ENCODE measurements at regions not wholly inside any gene's neighbourhood (a gene's known extent, or its start where the extent isn't known, plus 50 kb on each side); places are given as distances from the start of the nearest gene placed in this dataset.
A peak's percentile ranks its signal among the peaks of the same experiment; 100 is the strongest.

- no peaks in the 10 kb centered on the region for H3K27me3 ChIP-seq (replicated peaks; ENCODE audit: insufficient read depth)
- 74% methylated on average over 2 of the region's 2 CpGs for WGBS
- TF ChIP-seq POLR2AphosphoS5 (IDR thresholded peaks at IDR 0.05) (no peak), POLR2A (IDR thresholded peaks at IDR 0.05) (no peak)
- no peaks in the 10 kb centered on the region for H3K9me3 ChIP-seq
- intact Hi-C loops (cut with DNase I), result no loop called here
- no peaks in the 10 kb centered on the region for H3K36me3 ChIP-seq
- H3K4me3 ChIP-seq, result no peak overlapping the region
- H3K4me1 ChIP-seq (replicated peaks), result no peaks in the 10 kb centered on the region
- DNase-seq (ENCODE audit: low spot score), result no peak
- H3K27ac ChIP-seq, result no peak overlapping the region
Observed at GRCh38 chr16:31698901-31699300, 171.2 kb downstream of the AHSP start.

- 73% methylated on average over 8 of the region's 8 CpGs for WGBS
- Histone ChIP-seq H3K27ac (no peak overlapping the region), H3K27me3 (replicated peaks; ENCODE audit: insufficient read depth) (no peaks in the 10 kb centered on the region), H3K4me3 (no peak overlapping the region), H3K4me1 (replicated peaks) (no peaks in the 10 kb centered on the region), H3K9me3 (no peaks in the 10 kb centered on the region), H3K36me3 (peaks cover 2 to 4% of the 10 kb centered on the region in 2 donors)
- no peak for DNase-seq (ENCODE audit: low spot score)
- intact Hi-C loops (cut with DNase I), result no loop called here
- TF ChIP-seq CTCF (IDR thresholded peaks at IDR 0.05) (no peak), POLR2AphosphoS5 (IDR thresholded peaks at IDR 0.05) (no peak), POLR2A (IDR thresholded peaks at IDR 0.05) (no peak)
Observed at GRCh38 chr16:31699601-31700000, 171.9 kb downstream of the AHSP start.

GRCh38 chr16:31700200-31700529 is 172.5 kb downstream of the AHSP start:
- Histone ChIP-seq H3K27ac (peak overlapping the region in 1 of 2 donors; percentile 56), H3K4me1 (replicated peaks) (no peaks in the 10 kb centered on the region), H3K27me3 (replicated peaks; ENCODE audit: insufficient read depth) (no peaks in the 10 kb centered on the region), H3K36me3 (peaks cover 8% of the 10 kb centered on the region in 2 donors), H3K9me3 (no peaks in the 10 kb centered on the region), H3K4me3 (peak overlapping the region; percentile 73 to 89)
- intact Hi-C loops (cut with DNase I), result loop anchor here (5.0 kb wide), 1 partner anchor 193 kb away; the partner anchor contains the start of gene RUSF1
- TF ChIP-seq POLR2A (IDR thresholded peaks at IDR 0.05) (no peak), CTCF (IDR thresholded peaks at IDR 0.05) (no peak)
- DNase-seq (ENCODE audit: low spot score), result no peak
- WGBS, result 12% methylated on average over 8 of the region's 8 CpGs

GRCh38 chr16:31700530-31701388 is 172.8 kb upstream of the ZNF267 start:
- H3K27ac ChIP-seq, result peak overlapping the region; percentile 53 to 56
- under 1% methylated on average over 54 of the region's 56 CpGs for WGBS
- intact Hi-C loops (cut with DNase I), result loop anchor here (5.0 kb wide), 1 partner anchor 193 kb away; the partner anchor contains the start of gene RUSF1

GRCh38 chr16:31701734-31702133 is 171.9 kb upstream of the ZNF267 start:
- no peak for DNase-seq (ENCODE audit: low spot score)
- no peak overlapping the region for H3K4me3 ChIP-seq
- H3K9me3 ChIP-seq, result no peaks in the 10 kb centered on the region
- H3K27ac ChIP-seq, result no peak overlapping the region
- peaks cover 12 to 15% of the 10 kb centered on the region in 2 donors for H3K36me3 ChIP-seq
- no peak for TF ChIP-seq POLR2AphosphoS5 (IDR thresholded peaks at IDR 0.05)
- TF ChIP-seq POLR2A (IDR thresholded peaks at IDR 0.05), result no peak
- no peak for TF ChIP-seq CTCF (IDR thresholded peaks at IDR 0.05)
- 57% methylated on average over 3 of the region's 3 CpGs for WGBS
- H3K27me3 ChIP-seq (replicated peaks; ENCODE audit: insufficient read depth), result no peaks in the 10 kb centered on the region
- intact Hi-C loops (cut with DNase I), result loop anchor here (5.0 kb wide), 1 partner anchor 194 kb away; the partner anchor contains the start of gene RUSF1
- no peaks in the 10 kb centered on the region for H3K4me1 ChIP-seq (replicated peaks)

More at GRCh38 chr16:31700530-31701388, 172.8 kb upstream of the ZNF267 start:
- H3K4me3 ChIP-seq, result peak overlapping the region; percentile 73 to 89
- no peaks in the 10 kb centered on the region for H3K4me1 ChIP-seq (replicated peaks)
- H3K27me3 ChIP-seq (replicated peaks; ENCODE audit: insufficient read depth), result no peaks in the 10 kb centered on the region
- no peaks in the 10 kb centered on the region for H3K9me3 ChIP-seq
- TF ChIP-seq CTCF (IDR thresholded peaks at IDR 0.05) (no peak), POLR2AphosphoS5 (IDR thresholded peaks at IDR 0.05) (peak; percentile 79)
- DNase-seq (ENCODE audit: low spot score), result peak; percentile 90
- H3K36me3 ChIP-seq, result peaks cover 12 to 14% of the 10 kb centered on the region in 2 donors
